BE2C (cell line): ENCODE measurements at regions not wholly inside any gene's neighbourhood (a gene's known extent, or its start where the extent isn't known, plus 50 kb on each side); places are given as distances from the start of the nearest gene placed in this dataset.
"Not testable (repeated sequence)": the region's sequence is repeated elsewhere in the genome, so short reads cannot be mapped to it uniquely, and the experiment has no call there.

Source experiments
- DNase-seq: peaks from one replicate; pipeline ENCODE4 v3.0.0-alpha.2; 2020
- H3K27me3 ChIP-seq: fragments of 250-450 bp; sonication (Bioruptor Pico); 2 replicates; pipeline ENCODE4 v1.5.1; 2020; ENCODE audit warnings: mild to moderate bottlenecking
- H3K36me3 ChIP-seq: fragments of 250-450 bp; sonication (Bioruptor Pico); 2 replicates; pipeline ENCODE4 v1.5.1; 2020; ENCODE audit warnings: mild to moderate bottlenecking
- H3K4me1 ChIP-seq: fragments of 250-450 bp; sonication (Bioruptor Pico); 2 replicates; pipeline ENCODE4 v1.5.1; 2020
- H3K4me3 ChIP-seq: 2 replicates; pipeline ENCODE4 v1.5.1; 2011; ENCODE audit warnings: low read depth, low read length
- H3K9me3 ChIP-seq: fragments of 250-450 bp; sonication (Bioruptor Pico); 2 replicates; pipeline ENCODE4 v1.5.1; 2020
- CTCF ChIP-seq: IDR thresholded peaks from 2 replicates; pipeline ENCODE4 v1.5.1; 2012; ENCODE audit warnings: mild to moderate bottlenecking, low read depth, low read length

GRCh38 chr3:59234884-59235633 lies 185.2 kb upstream of the CFAP20DC start:
- Histone ChIP-seq H3K9me3 (no peaks in the 10 kb centered on the region), H3K27me3 (no peaks in the 10 kb centered on the region), H3K4me1 (no peaks in the 10 kb centered on the region), H3K4me3 (no peak overlapping the region), H3K36me3 (no peaks in the 10 kb centered on the region)
- DNase-seq = no peak
- TF ChIP-seq CTCF = no peak

GRCh38 chr3:59230379-59230778 lies 180.6 kb upstream of the CFAP20DC start:
- H3K36me3 ChIP-seq, H3K4me3 ChIP-seq, H3K9me3 ChIP-seq, H3K27me3 ChIP-seq, H3K4me1 ChIP-seq, DNase-seq: not testable (repeated sequence)

GRCh38 chr3:59213860-59214259 lies 164.0 kb upstream of the CFAP20DC start:
- no peak for TF ChIP-seq CTCF
- no peaks in the 10 kb centered on the region for H3K4me1 ChIP-seq
- no peaks in the 10 kb centered on the region for H3K9me3 ChIP-seq
- H3K27me3 ChIP-seq = no peaks in the 10 kb centered on the region
- H3K36me3 ChIP-seq = no peaks in the 10 kb centered on the region
- H3K4me3 ChIP-seq = no peak overlapping the region
- no peak for DNase-seq

GRCh38 chr3:59212128-59212779 lies 162.4 kb upstream of the CFAP20DC start:
- no peaks in the 10 kb centered on the region for H3K27me3 ChIP-seq
- peak; percentile 51 for TF ChIP-seq CTCF
- no peak for DNase-seq
- no peak overlapping the region for H3K4me3 ChIP-seq
- no peaks in the 10 kb centered on the region for H3K9me3 ChIP-seq
- no peaks in the 10 kb centered on the region for H3K4me1 ChIP-seq
- H3K36me3 ChIP-seq = no peaks in the 10 kb centered on the region

- no peak for TF ChIP-seq CTCF
- H3K9me3 ChIP-seq = no peaks in the 10 kb centered on the region
- DNase-seq = no peak
Measured at GRCh38 chr3:59210260-59210659, 160.4 kb upstream of the CFAP20DC start.

GRCh38 chr3:59192473-59192872 lies 142.6 kb upstream of the CFAP20DC start:
- Histone ChIP-seq H3K27me3 (no peaks in the 10 kb centered on the region), H3K4me3 (no peak overlapping the region), H3K36me3 (no peaks in the 10 kb centered on the region), H3K4me1 (no peaks in the 10 kb centered on the region), H3K9me3 (no peaks in the 10 kb centered on the region)
- no peak for TF ChIP-seq CTCF
- DNase-seq = no peak

More at GRCh38 chr3:59210260-59210659, 160.4 kb upstream of the CFAP20DC start:
- Histone ChIP-seq H3K4me1 (no peaks in the 10 kb centered on the region), H3K36me3 (no peaks in the 10 kb centered on the region), H3K4me3 (no peak overlapping the region), H3K27me3 (no peaks in the 10 kb centered on the region)
